TTC549 (cell line): ENCODE measurements at regions not wholly inside any gene's neighbourhood (a gene's known extent, or its start where the extent isn't known, plus 50 kb on each side); places are given as distances from the start of the nearest gene placed in this dataset.

Experiments
- FAIRE-seq: peaks from 2 replicates; lab custom pipeline; 2012; peaks lifted over from hg19 to GRCh38; lab: Jason Lieb, UNC

GRCh38 chr1:232891656-232892317, 58.6 kb upstream of the NTPCR start:
- FAIRE-seq: no peak

GRCh38 chr1:232893481-232894313, 56.7 kb upstream of the NTPCR start:
- FAIRE-seq: no peak

- no peak for FAIRE-seq
Observed at GRCh38 chr1:232894436-232894835, 56.0 kb upstream of the NTPCR start.

GRCh38 chr1:232897949-232898465, 52.4 kb upstream of the NTPCR start:
- FAIRE-seq: no peak

GRCh38 chr1:232899268-232899667, 51.1 kb upstream of the NTPCR start:
- FAIRE-seq: no peak

GRCh38 chr1:232899839-232900238, 50.6 kb upstream of the NTPCR start:
- FAIRE-seq: no peak
